ENCODE measurements at regions not wholly inside any gene's neighbourhood (a gene's known extent, or its start where the extent isn't known, plus 50 kb on each side); places are given as distances from the start of the nearest gene placed in this dataset.
"Not testable (repeated sequence)": the region's sequence is repeated elsewhere in the genome, so short reads cannot be mapped to it uniquely, and the experiment has no call there.

GRCh38 chr15:38799202-38799601, 234.6 kb upstream of the RASGRP1 start:
- not testable (repeated sequence) for H3K9me3 ChIP-seq (replicated peaks in 1 of 2; ENCODE audit: control insufficient read depth in 2 of 2, insufficient read depth in 1 of 2, low read depth in 1 of 2, low read length in 2 of 2); H2AK5ac ChIP-seq (ENCODE audit: low read depth, low read length); H3K18ac ChIP-seq (ENCODE audit: low read length); DNase-seq (ENCODE audit: low spot score); H3K9ac ChIP-seq (ENCODE audit: low read depth, low read length, poor library complexity); H3K14ac ChIP-seq (ENCODE audit: low read length); H3K27ac ChIP-seq (replicated peaks; ENCODE audit: low read length); H3K4me1 ChIP-seq (ENCODE audit: control insufficient read depth in 2 of 2, insufficient read depth in 1 of 2, low read depth in 1 of 2, low read length in 2 of 2); H3K23ac ChIP-seq (ENCODE audit: low read depth, low read length, poor library complexity); H2BK15ac ChIP-seq (ENCODE audit: low read length); H3K79me1 ChIP-seq (ENCODE audit: low read depth, low read length); H3K4me2 ChIP-seq (ENCODE audit: insufficient read depth, low read length, poor library complexity, severe bottlenecking); H3K4ac ChIP-seq (ENCODE audit: low read length); H3K27me3 ChIP-seq (ENCODE audit: control insufficient read depth in 3 of 3, insufficient read depth in 3 of 3, low read depth in 1 of 3, low read length in 3 of 3); H3K4me3 ChIP-seq (ENCODE audit: low read length in 2 of 2); H3K36me3 ChIP-seq (replicated peaks in 1 of 2; ENCODE audit: control insufficient read depth in 2 of 2, insufficient read depth in 2 of 2, low read length in 2 of 2); H2BK5ac ChIP-seq (ENCODE audit: low read length); H4K91ac ChIP-seq (ENCODE audit: low read depth, low read length, poor library complexity); H4K8ac ChIP-seq (ENCODE audit: low read depth, low read length); H2AFZ ChIP-seq (ENCODE audit: low read length); H2BK120ac ChIP-seq (ENCODE audit: low read depth, low read length); H2BK12ac ChIP-seq (ENCODE audit: low read length)
- WGBS, 2 donors (ENCODE audit: extremely low coverage in 2 of 2, insufficient read length in 2 of 2, insufficient replicate concordance in 1 of 2), result no CpG with 5 or more reads among the region's 5 CpGs

GRCh38 chr15:38809621-38810020, 245.0 kb upstream of the RASGRP1 start:
- H2BK120ac ChIP-seq (ENCODE audit: low read depth, low read length), result no peak overlapping the region
- no peak overlapping the region for H3K4ac ChIP-seq (ENCODE audit: low read length)
- no peak overlapping the region for H3K27ac ChIP-seq (replicated peaks; ENCODE audit: low read length)
- H3K4me3 ChIP-seq (ENCODE audit: low read length in 2 of 2), result no peak overlapping the region
- H3K9me3 ChIP-seq (replicated peaks in 1 of 2; ENCODE audit: control insufficient read depth in 2 of 2, insufficient read depth in 1 of 2, low read depth in 1 of 2, low read length in 2 of 2), result peaks cover 0 to 2% of the 10 kb centered on the region in 2 donors
- no peaks in the 10 kb centered on the region for H3K36me3 ChIP-seq (replicated peaks in 1 of 2; ENCODE audit: control insufficient read depth in 2 of 2, insufficient read depth in 2 of 2, low read length in 2 of 2)
- no peak overlapping the region for H3K23ac ChIP-seq (ENCODE audit: low read depth, low read length, poor library complexity)
- DNase-seq (ENCODE audit: low spot score), result no peak
- H3K27me3 ChIP-seq (ENCODE audit: control insufficient read depth in 3 of 3, insufficient read depth in 3 of 3, low read depth in 1 of 3, low read length in 3 of 3), result no peaks in the 10 kb centered on the region
- H3K18ac ChIP-seq (ENCODE audit: low read length), result no peak overlapping the region
- no peak overlapping the region for H2AK5ac ChIP-seq (ENCODE audit: low read depth, low read length)
- no peak overlapping the region for H4K8ac ChIP-seq (ENCODE audit: low read depth, low read length)
- H2AFZ ChIP-seq (ENCODE audit: low read length), result no peak overlapping the region
- H2BK12ac ChIP-seq (ENCODE audit: low read length), result no peak overlapping the region
- H2BK15ac ChIP-seq (ENCODE audit: low read length), result no peak overlapping the region
- no peaks in the 10 kb centered on the region for H3K4me1 ChIP-seq (ENCODE audit: control insufficient read depth in 2 of 2, insufficient read depth in 1 of 2, low read depth in 1 of 2, low read length in 2 of 2)
- H2BK5ac ChIP-seq (ENCODE audit: low read length), result no peak overlapping the region
- no peak overlapping the region for H3K9ac ChIP-seq (ENCODE audit: low read depth, low read length, poor library complexity)
- H3K4me2 ChIP-seq (ENCODE audit: insufficient read depth, low read length, poor library complexity, severe bottlenecking), result no peak overlapping the region
- H3K14ac ChIP-seq (ENCODE audit: low read length), result no peak overlapping the region
- no peaks in the 10 kb centered on the region for H3K79me1 ChIP-seq (ENCODE audit: low read depth, low read length)
- no peak overlapping the region for H4K91ac ChIP-seq (ENCODE audit: low read depth, low read length, poor library complexity)

GRCh38 chr15:38810686-38811085, 246.1 kb upstream of the RASGRP1 start:
- Histone ChIP-seq H2BK12ac (ENCODE audit: low read length) (no peak overlapping the region), H3K27ac (replicated peaks; ENCODE audit: low read length) (no peak overlapping the region), H2BK5ac (ENCODE audit: low read length) (no peak overlapping the region), H3K36me3 (replicated peaks in 1 of 2; ENCODE audit: control insufficient read depth in 2 of 2, insufficient read depth in 2 of 2, low read length in 2 of 2) (no peaks in the 10 kb centered on the region), H3K14ac (ENCODE audit: low read length) (no peak overlapping the region), H2AFZ (ENCODE audit: low read length) (no peak overlapping the region), H3K4me2 (ENCODE audit: insufficient read depth, low read length, poor library complexity, severe bottlenecking) (no peak overlapping the region), H2BK15ac (ENCODE audit: low read length) (no peak overlapping the region), H3K18ac (ENCODE audit: low read length) (no peak overlapping the region), H4K91ac (ENCODE audit: low read depth, low read length, poor library complexity) (no peak overlapping the region), H4K8ac (ENCODE audit: low read depth, low read length) (no peak overlapping the region), H3K4me1 (ENCODE audit: control insufficient read depth in 2 of 2, insufficient read depth in 1 of 2, low read depth in 1 of 2, low read length in 2 of 2) (no peaks in the 10 kb centered on the region), H3K23ac (ENCODE audit: low read depth, low read length, poor library complexity) (no peak overlapping the region), H3K9me3 (replicated peaks in 1 of 2; ENCODE audit: control insufficient read depth in 2 of 2, insufficient read depth in 1 of 2, low read depth in 1 of 2, low read length in 2 of 2) (no peaks in the 10 kb centered on the region), H3K79me1 (ENCODE audit: low read depth, low read length) (no peaks in the 10 kb centered on the region), H2AK5ac (ENCODE audit: low read depth, low read length) (no peak overlapping the region), H3K4me3 (ENCODE audit: low read length in 2 of 2) (no peak overlapping the region), H3K4ac (ENCODE audit: low read length) (no peak overlapping the region), H2BK120ac (ENCODE audit: low read depth, low read length) (no peak overlapping the region), H3K9ac (ENCODE audit: low read depth, low read length, poor library complexity) (no peak overlapping the region), H3K27me3 (ENCODE audit: control insufficient read depth in 3 of 3, insufficient read depth in 3 of 3, low read depth in 1 of 3, low read length in 3 of 3) (no peaks in the 10 kb centered on the region)
- no CpG with 5 or more reads among the region's 2 CpGs for WGBS, 2 donors (ENCODE audit: extremely low coverage in 2 of 2, insufficient read length in 2 of 2, insufficient replicate concordance in 1 of 2)
- no peak for DNase-seq (ENCODE audit: low spot score)

- not testable (repeated sequence) for H4K8ac ChIP-seq (ENCODE audit: low read depth, low read length); H3K18ac ChIP-seq (ENCODE audit: low read length); H3K4ac ChIP-seq (ENCODE audit: low read length); DNase-seq (ENCODE audit: low spot score); H2BK12ac ChIP-seq (ENCODE audit: low read length); H4K91ac ChIP-seq (ENCODE audit: low read depth, low read length, poor library complexity); H3K4me3 ChIP-seq (ENCODE audit: low read length in 2 of 2); H3K14ac ChIP-seq (ENCODE audit: low read length); H3K36me3 ChIP-seq (replicated peaks in 1 of 2; ENCODE audit: control insufficient read depth in 2 of 2, insufficient read depth in 2 of 2, low read length in 2 of 2); H2AK5ac ChIP-seq (ENCODE audit: low read depth, low read length); H2BK120ac ChIP-seq (ENCODE audit: low read depth, low read length); H2AFZ ChIP-seq (ENCODE audit: low read length); H3K27me3 ChIP-seq (ENCODE audit: control insufficient read depth in 3 of 3, insufficient read depth in 3 of 3, low read depth in 1 of 3, low read length in 3 of 3); H3K23ac ChIP-seq (ENCODE audit: low read depth, low read length, poor library complexity); H3K79me1 ChIP-seq (ENCODE audit: low read depth, low read length); H3K4me2 ChIP-seq (ENCODE audit: insufficient read depth, low read length, poor library complexity, severe bottlenecking); H3K9ac ChIP-seq (ENCODE audit: low read depth, low read length, poor library complexity); H2BK15ac ChIP-seq (ENCODE audit: low read length); H2BK5ac ChIP-seq (ENCODE audit: low read length); H3K9me3 ChIP-seq (replicated peaks in 1 of 2; ENCODE audit: control insufficient read depth in 2 of 2, insufficient read depth in 1 of 2, low read depth in 1 of 2, low read length in 2 of 2); H3K4me1 ChIP-seq (ENCODE audit: control insufficient read depth in 2 of 2, insufficient read depth in 1 of 2, low read depth in 1 of 2, low read length in 2 of 2); H3K27ac ChIP-seq (replicated peaks; ENCODE audit: low read length)
- no CpG with 5 or more reads among the region's 1 CpG for WGBS, 2 donors (ENCODE audit: extremely low coverage in 2 of 2, insufficient read length in 2 of 2, insufficient replicate concordance in 1 of 2)
These were observed 249.6 kb upstream of the RASGRP1 start for GRCh38 chr15:38814254-38814653.

All from neuronal stem cell (in vitro differentiated cells).